Stimulated activated effector memory CD8-positive, alpha-beta T cell treated with anti-CD3 and anti-CD28 coated beads, Interleukin-12 subunit alpha, Interleukin-12 subunit beta, amount 100 ng/mL, for 72 hours (primary cell): ENCODE measurements at regions not wholly inside any gene's neighbourhood (a gene's known extent, or its start where the extent isn't known, plus 50 kb on each side); places are given as distances from the start of the nearest gene placed in this dataset.

ENCODE experiments used
- ATAC-seq: fragments of 150-1000 bp; cut with Tn5 transposase; 2 replicates; pipeline ENCODE4 v1.10.0; 2021
- DNase-seq, 2 donors: peaks; one replicate each; pipeline ENCODE4 v3.0.0; 2021 to 2022; ENCODE audit warnings: low spot score in 2 of 2
- H3K27ac Mint-ChIP-seq: one replicate; pipeline ENCODE4 v1.8.0; 2022; ENCODE audit warnings: mild to moderate bottlenecking, mixed read lengths
- H3K36me3 Mint-ChIP-seq: one replicate; pipeline ENCODE4 v1.8.0; 2022; ENCODE audit warnings: mild to moderate bottlenecking, mixed read lengths
- H3K4me1 Mint-ChIP-seq: one replicate; pipeline ENCODE4 v1.8.0; 2022; ENCODE audit warnings: mixed read lengths
- H3K4me3 Mint-ChIP-seq: one replicate; pipeline ENCODE4 v1.8.0; 2022; ENCODE audit warnings: mild to moderate bottlenecking, mixed read lengths
- H3K9me3 Mint-ChIP-seq: one replicate; pipeline ENCODE4 v1.8.0; 2022; ENCODE audit warnings: mixed read lengths

- Mint-ChIP-seq H3K9me3 (peaks cover 16% of the 10 kb centered on the region), H3K4me1 (no peaks in the 10 kb centered on the region), H3K27ac (no peak overlapping the region), H3K36me3 (no peaks in the 10 kb centered on the region), H3K4me3 (no peak overlapping the region)
- no peak for ATAC-seq
- no peak for DNase-seq
These were observed 191.5 kb downstream of the ZBBX start for GRCh38 chr3:167188592-167188991.

GRCh38 chr3:167187221-167187620, 192.9 kb downstream of the ZBBX start:
- no peak overlapping the region for H3K4me3 Mint-ChIP-seq

GRCh38 chr3:167184511-167184910, 195.6 kb downstream of the ZBBX start:
- H3K4me1 Mint-ChIP-seq = no peaks in the 10 kb centered on the region
- no peaks in the 10 kb centered on the region for H3K36me3 Mint-ChIP-seq
- H3K4me3 Mint-ChIP-seq = no peak overlapping the region
- ATAC-seq = no peak
- DNase-seq = no peak
- no peak overlapping the region for H3K27ac Mint-ChIP-seq
- H3K9me3 Mint-ChIP-seq = peaks cover 10% of the 10 kb centered on the region

More at GRCh38 chr3:167187221-167187620, 192.9 kb downstream of the ZBBX start:
- Mint-ChIP-seq H3K36me3 (no peaks in the 10 kb centered on the region), H3K4me1 (no peaks in the 10 kb centered on the region), H3K27ac (no peak overlapping the region), H3K9me3 (peaks cover 9% of the 10 kb centered on the region)
- ATAC-seq (no peak), DNase-seq (no peak)

GRCh38 chr3:167172377-167172776, 207.7 kb downstream of the ZBBX start:
- Mint-ChIP-seq H3K4me3 (no peak overlapping the region), H3K27ac (no peak overlapping the region), H3K4me1 (no peaks in the 10 kb centered on the region), H3K9me3 (peaks cover 7% of the 10 kb centered on the region), H3K36me3 (no peaks in the 10 kb centered on the region)
- DNase-seq (no peak), ATAC-seq (no peak)

GRCh38 chr3:167167491-167167890, 212.6 kb downstream of the ZBBX start:
- Mint-ChIP-seq H3K27ac (no peak overlapping the region), H3K9me3 (peaks cover 11% of the 10 kb centered on the region), H3K36me3 (no peaks in the 10 kb centered on the region), H3K4me1 (no peaks in the 10 kb centered on the region), H3K4me3 (no peak overlapping the region)
- no peak for DNase-seq
- no peak for ATAC-seq

GRCh38 chr3:167166594-167167253, 213.4 kb downstream of the ZBBX start:
- Mint-ChIP-seq H3K4me1 (no peaks in the 10 kb centered on the region), H3K36me3 (no peaks in the 10 kb centered on the region), H3K27ac (no peak overlapping the region), H3K9me3 (peaks cover 11% of the 10 kb centered on the region), H3K4me3 (no peak overlapping the region)
- no peak for ATAC-seq
- DNase-seq = no peak

- no peak for DNase-seq
- ATAC-seq = no peak
- H3K9me3 Mint-ChIP-seq = peaks cover 11% of the 10 kb centered on the region
- no peaks in the 10 kb centered on the region for H3K36me3 Mint-ChIP-seq
- H3K4me3 Mint-ChIP-seq = no peak overlapping the region
- H3K4me1 Mint-ChIP-seq = no peaks in the 10 kb centered on the region
- no peak overlapping the region for H3K27ac Mint-ChIP-seq
These were observed 214.1 kb downstream of the ZBBX start for GRCh38 chr3:167166012-167166411.

GRCh38 chr3:167163580-167163979, 216.5 kb downstream of the ZBBX start:
- Mint-ChIP-seq H3K27ac (no peak overlapping the region), H3K9me3 (peaks cover 11% of the 10 kb centered on the region), H3K36me3 (no peaks in the 10 kb centered on the region), H3K4me1 (no peaks in the 10 kb centered on the region), H3K4me3 (no peak overlapping the region)
- ATAC-seq (no peak), DNase-seq (no peak)

- H3K27ac Mint-ChIP-seq = no peak overlapping the region
- H3K4me3 Mint-ChIP-seq = no peak overlapping the region
- H3K9me3 Mint-ChIP-seq = peaks cover 8% of the 10 kb centered on the region
- DNase-seq (no peak), ATAC-seq (no peak)
- H3K36me3 Mint-ChIP-seq = no peaks in the 10 kb centered on the region
- no peaks in the 10 kb centered on the region for H3K4me1 Mint-ChIP-seq
These were observed 218.0 kb downstream of the ZBBX start for GRCh38 chr3:167162083-167162482.

- no peak for DNase-seq
- ATAC-seq = no peak
- Mint-ChIP-seq H3K9me3 (peaks cover 8% of the 10 kb centered on the region), H3K4me3 (no peak overlapping the region), H3K36me3 (no peaks in the 10 kb centered on the region), H3K4me1 (no peaks in the 10 kb centered on the region), H3K27ac (no peak overlapping the region)
These were observed 219.3 kb downstream of the ZBBX start for GRCh38 chr3:167160781-167161180.

- no peaks in the 10 kb centered on the region for H3K4me1 Mint-ChIP-seq
- no peak overlapping the region for H3K4me3 Mint-ChIP-seq
- no peaks in the 10 kb centered on the region for H3K36me3 Mint-ChIP-seq
- DNase-seq (no peak), ATAC-seq (no peak)
- no peak overlapping the region for H3K27ac Mint-ChIP-seq
- H3K9me3 Mint-ChIP-seq = peaks cover 12% of the 10 kb centered on the region
These were observed 228.5 kb downstream of the ZBBX start for GRCh38 chr3:167151636-167152035.

- DNase-seq = no peak
- Mint-ChIP-seq H3K4me1 (no peaks in the 10 kb centered on the region), H3K4me3 (no peak overlapping the region), H3K9me3 (peaks cover 5% of the 10 kb centered on the region), H3K27ac (no peak overlapping the region), H3K36me3 (no peaks in the 10 kb centered on the region)
- ATAC-seq = no peak
These were observed 232.0 kb downstream of the ZBBX start for GRCh38 chr3:167148136-167148535.

GRCh38 chr3:167146911-167147310, 233.2 kb downstream of the ZBBX start:
- H3K36me3 Mint-ChIP-seq = no peaks in the 10 kb centered on the region
- no peak for ATAC-seq

GRCh38 chr3:167125612-167126407, 254.3 kb downstream of the ZBBX start:
- Mint-ChIP-seq H3K4me3 (no peak overlapping the region), H3K9me3 (peaks cover 13% of the 10 kb centered on the region), H3K36me3 (no peaks in the 10 kb centered on the region), H3K27ac (no peak overlapping the region), H3K4me1 (no peaks in the 10 kb centered on the region)
- DNase-seq = no peak
- no peak for ATAC-seq

More at GRCh38 chr3:167146911-167147310, 233.2 kb downstream of the ZBBX start:
- no peaks in the 10 kb centered on the region for H3K4me1 Mint-ChIP-seq
- no peak for DNase-seq
- no peak overlapping the region for H3K27ac Mint-ChIP-seq
- no peak overlapping the region for H3K4me3 Mint-ChIP-seq
- H3K9me3 Mint-ChIP-seq = peaks cover 5% of the 10 kb centered on the region

- Mint-ChIP-seq H3K4me3 (no peak overlapping the region), H3K27ac (no peak overlapping the region), H3K9me3 (peaks cover 19% of the 10 kb centered on the region), H3K36me3 (no peaks in the 10 kb centered on the region), H3K4me1 (no peaks in the 10 kb centered on the region)
- DNase-seq (no peak), ATAC-seq (no peak)
These were observed 259.3 kb downstream of the ZBBX start for GRCh38 chr3:167120828-167121227.
